HG03575 (cell line): ENCODE measurements at regions not wholly inside any gene's neighbourhood (a gene's known extent, or its start where the extent isn't known, plus 50 kb on each side); places are given as distances from the start of the nearest gene placed in this dataset.

ENCODE experiments used
- ATAC-seq: cut with Tn5 transposase; IDR thresholded peaks from one replicate; pipeline ENCODE4 v1.9.1; 2021; ENCODE audit not compliant: unreplicated experiment, insufficient number of reproducible peaks, low FRiP score; ENCODE audit errors: extremely low read depth

- ATAC-seq, result no peak
Observed at GRCh38 chr14:50049703-50050570, 66.4 kb downstream of the VCPKMT start.

- ATAC-seq, result no peak
Observed at GRCh38 chr14:50051106-50051505, 65.3 kb downstream of the VCPKMT start.

- no peak for ATAC-seq
Observed at GRCh38 chr14:50051706-50052105, 64.7 kb downstream of the VCPKMT start.

GRCh38 chr14:50052517-50052916 lies 63.9 kb downstream of the VCPKMT start:
- ATAC-seq, result no peak

GRCh38 chr14:50053935-50054334 lies 62.4 kb downstream of the VCPKMT start:
- no peak for ATAC-seq

GRCh38 chr14:50055461-50056228 lies 60.7 kb downstream of the VCPKMT start:
- ATAC-seq, result no peak

- ATAC-seq, result no peak
Observed at GRCh38 chr14:50056435-50056834, 59.9 kb downstream of the VCPKMT start.

- no peak for ATAC-seq
Observed at GRCh38 chr14:50057331-50057730, 59.0 kb downstream of the VCPKMT start.

GRCh38 chr14:50058113-50058512 lies 58.3 kb downstream of the VCPKMT start:
- ATAC-seq, result no peak
